GM12878 (cell line): ENCODE measurements at regions not wholly inside any gene's neighbourhood (a gene's known extent, or its start where the extent isn't known, plus 50 kb on each side); places are given as distances from the start of the nearest gene placed in this dataset.
"Not testable (repeated sequence)": the region's sequence is repeated elsewhere in the genome, so short reads cannot be mapped to it uniquely, and the experiment has no call there.

Source experiments
- ATAC-seq: fragments of 200-7000 bp; cut with Tn5 transposase; 3 replicates; pipeline ENCODE4 v1.9.1; 2020; ENCODE audit warnings: mild to moderate bottlenecking, moderate library complexity
- BruUV-seq: library from RNA; stranded (reverse); fragments of 400-500 nt; replicated peaks from 2 replicates; lab custom pipeline; 2021; lab: Mats Ljungman, UMichigan
- CTCF ChIA-PET: fragments of 300-600 bp; sonication (Branson Sonifier 250); formaldehyde crosslinking; extraction: SDS; loops from one replicate; lab custom pipeline; 2021; ENCODE audit warnings: inconsistent platforms; lab: Yijun Ruan, JAX
- POLR2A ChIA-PET: fragments of 350-600 bp; formaldehyde crosslinking; extraction: SDS; loops from one replicate; lab custom pipeline; 2021; ENCODE audit warnings: inconsistent platforms; lab: Charles Lee
- RAD21 ChIA-PET: fragments of 300-600 bp; sonication (Branson Sonifier 250); formaldehyde crosslinking; loops from one replicate; lab custom pipeline; 2023; ENCODE audit warnings: antibody characterized with exemption; ENCODE audit not compliant: unreplicated experiment; lab: Charles Lee
- SMC1A ChIA-PET: fragments of 300-600 bp; sonication (Branson Sonifier 250); formaldehyde crosslinking; loops from one replicate; lab custom pipeline; 2023; ENCODE audit not compliant: unreplicated experiment, uncharacterized antibody; lab: Charles Lee
- DNase-seq: peaks from one replicate; pipeline ENCODE4 v3.0.0-alpha.2; 2011; ENCODE audit warnings: low read depth, low spot score
- FAIRE-seq: peaks from 3 replicates; lab custom pipeline; 2011; peaks lifted over from hg19 to GRCh38; lab: Jason Lieb, UNC
- H2AFZ ChIP-seq: 2 replicates; pipeline ENCODE4 v1.6.0; 2011; ENCODE audit warnings: low read depth, low read length, control low read depth; ENCODE audit not compliant: control insufficient read depth
- H3K27ac ChIP-seq: 2 replicates; pipeline ENCODE4 v1.5.1; 2011; ENCODE audit warnings: control low read depth; ENCODE audit not compliant: control insufficient read depth, insufficient read depth
- H3K27me3 ChIP-seq, 2 experiments: replicated peaks in 1 of 2; 2 replicates each; pipeline versions ENCODE4 v1.6.0 to v1.6.1; 2011; ENCODE audit warnings: low read length in 1 of 2; ENCODE audit not compliant: control insufficient read depth in 2 of 2, insufficient read depth in 2 of 2
- H3K36me3 ChIP-seq, 2 experiments: 2 replicates each; pipeline ENCODE4 v1.5.1; 2011; ENCODE audit warnings: low read length in 1 of 2; ENCODE audit not compliant: control insufficient read depth in 2 of 2, insufficient read depth in 2 of 2
- H3K4me1 ChIP-seq: 2 replicates; pipeline ENCODE4 v1.6.1; 2011; ENCODE audit warnings: mild to moderate bottlenecking, low read length, moderate library complexity, mixed read lengths; ENCODE audit not compliant: control insufficient read depth, insufficient read depth
- H3K4me2 ChIP-seq: 2 replicates; pipeline ENCODE4 v1.6.0; 2011; ENCODE audit warnings: control low read depth; ENCODE audit not compliant: control insufficient read depth, insufficient read depth
- H3K4me3 ChIP-seq: fragments of 200-600 bp; sonication (generic); 2 replicates; pipeline ENCODE4 v1.5.1; 2016
- H3K79me2 ChIP-seq: 2 replicates; pipeline ENCODE4 v1.6.0; 2011; ENCODE audit warnings: low read length; ENCODE audit not compliant: control insufficient read depth, insufficient read depth
- H3K9ac ChIP-seq: 2 replicates; pipeline ENCODE4 v1.8.0; 2011; ENCODE audit warnings: low read length, control low read depth, mixed read lengths; ENCODE audit not compliant: control insufficient read depth, insufficient read depth
- H3K9me3 ChIP-seq: replicated peaks from 3 replicates; pipeline ENCODE4 v1.5.1; 2011; ENCODE audit warnings: mild to moderate bottlenecking, low read length; ENCODE audit not compliant: control insufficient read depth, insufficient read depth
- H4K20me1 ChIP-seq: 2 replicates; pipeline ENCODE4 v1.6.0; 2011; ENCODE audit not compliant: control insufficient read depth, insufficient read depth
- E2F4 ChIP-seq: IDR thresholded peaks from 2 replicates; pipeline ENCODE4 v1.6.1; 2012; ENCODE audit warnings: low read depth, low read length, improper control_type of control experiment
- NR2F1 ChIP-seq: fragments of 450-650 bp; conservative IDR thresholded peaks from 2 replicates; pipeline ENCODE4 v1.6.1; 2017; ENCODE audit warnings: mild to moderate bottlenecking
- POLR2AphosphoS5 ChIP-seq: IDR thresholded peaks from 2 replicates; pipeline ENCODE4 v1.6.1; 2011; ENCODE audit warnings: mild to moderate bottlenecking, low read length, inconsistent platforms
- RB1 ChIP-seq: fragments of 450-650 bp; formaldehyde crosslinking; IDR thresholded peaks from 2 replicates; pipeline ENCODE4 v1.6.1; 2017; ENCODE audit warnings: mild to moderate bottlenecking, borderline replicate concordance
- ZNF384 ChIP-seq: IDR thresholded peaks from 2 replicates; pipeline ENCODE4 v1.6.1; 2012; ENCODE audit warnings: low read depth, mild to moderate bottlenecking, low read length, improper control_type of control experiment, borderline replicate concordance
- WGBS: methylation state at CpG from one replicate; pipeline ENCODE4 v1.1.6; 2016; ENCODE audit warnings: low lambda C conversion rate; ENCODE audit not compliant: insufficient replicate concordance, insufficient coverage; ENCODE audit errors: missing lambda C conversion rate; 5-methylcytosine and 5-hydroxymethylcytosine counted together
- in situ Hi-C: fragments of 300-500 bp; cut with MboI; formaldehyde crosslinking; loops from 9 replicates; pipeline ENCODE4 v1.14.3; 2018; ENCODE audit warnings: mixed read lengths
- intact Hi-C: fragments of 100-400 bp; cut with micrococcal nuclease; formaldehyde crosslinking; loops from one replicate; pipeline ENCODE4 v1.14.2; 2022; ENCODE audit not compliant: unreplicated experiment

- TF ChIP-seq E2F4 (0 out of 2 replicates have a peak, but pooled peaks have one; percentile 24), POLR2AphosphoS5 (no peak), RB1 (peak; percentile 41; the same call in 1 of the 2 replicates), ZNF384 (no peak)
These were observed 100.9 kb downstream of the HFE start (continued) for GRCh38 chr6:26187981-26188635.

GRCh38 chr6:26191512-26191911 is 104.3 kb downstream of the HFE start:
- DNase-seq, H2AFZ ChIP-seq, H4K20me1 ChIP-seq, BruUV-seq, H3K4me3 ChIP-seq, H3K27ac ChIP-seq, ATAC-seq, H3K27me3 ChIP-seq, H3K4me2 ChIP-seq, FAIRE-seq, H3K9ac ChIP-seq, H3K4me1 ChIP-seq, H3K36me3 ChIP-seq, intact Hi-C loops, H3K9me3 ChIP-seq: not testable (repeated sequence)
- 0 out of 2 replicates have a peak, but pooled peaks have one; percentile 10 for TF ChIP-seq NR2F1
- in situ Hi-C loops, result loop anchor here (10.0 kb wide), 1 partner anchor 1643 kb away; a partner anchor contains a TSS
- H3K79me2 ChIP-seq, result peaks cover 25% of the 10 kb centered on the region
- POLR2A ChIA-PET, result interaction anchor here (2.3 kb wide), 1 partner anchor 25 kb away, joined by 10 read pairs; a partner anchor contains a TSS
- 91% methylated on average over 8 of the region's 8 CpGs for WGBS
- CTCF ChIA-PET, result interaction anchor here (0.8 to 1.4 kb wide), 2 partner anchors 16 to 19 kb away, joined by 3 to 4 read pairs; no protein-coding TSS in a partner anchor
- RAD21 ChIA-PET, result interaction anchor here (0.9 to 1.3 kb wide), 2 partner anchors 18 to 25 kb away, joined by 3 read pairs; a partner anchor contains a TSS
- SMC1A ChIA-PET, result interaction anchor here (0.6 to 4.2 kb wide), 3 partner anchors 15 to 1637 kb away, joined by 3 to 18 read pairs (median 4); a partner anchor contains a TSS
